ENCODE measurements at regions not wholly inside any gene's neighbourhood (a gene's known extent, or its start where the extent isn't known, plus 50 kb on each side); places are given as distances from the start of the nearest gene placed in this dataset.

DNA sequence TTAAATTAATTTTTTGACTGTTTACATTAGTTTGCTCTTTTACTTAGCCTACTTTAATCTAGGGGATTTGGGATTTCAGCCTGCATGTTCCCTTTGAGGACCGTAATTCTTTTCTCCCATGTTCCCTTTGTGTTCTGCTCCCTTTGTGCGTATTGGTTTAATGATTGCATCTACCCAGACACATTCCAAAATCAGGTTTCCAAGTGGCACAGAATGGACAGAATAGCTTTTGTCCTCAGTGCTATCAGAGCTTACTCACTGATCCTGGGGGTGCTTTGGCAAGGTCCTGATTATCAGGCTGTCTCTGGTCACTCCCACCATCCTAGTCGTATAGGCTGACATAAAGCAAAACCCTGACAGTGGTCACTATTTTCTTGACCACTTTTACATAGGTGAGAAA lies 867.5 kb downstream of the TSN start:
- FAIRE-seq (no peak), DNase-seq (ENCODE audit: low read depth) (no peak)
- H3K27me3 ChIP-seq (ENCODE audit: control insufficient read depth, insufficient read depth, low read length), result no peaks in the 10 kb centered on the region
- H3K36me3 ChIP-seq (ENCODE audit: control insufficient read depth, insufficient read depth, low read length), result no peaks in the 10 kb centered on the region
- TF ChIP-seq, protein P1, sequence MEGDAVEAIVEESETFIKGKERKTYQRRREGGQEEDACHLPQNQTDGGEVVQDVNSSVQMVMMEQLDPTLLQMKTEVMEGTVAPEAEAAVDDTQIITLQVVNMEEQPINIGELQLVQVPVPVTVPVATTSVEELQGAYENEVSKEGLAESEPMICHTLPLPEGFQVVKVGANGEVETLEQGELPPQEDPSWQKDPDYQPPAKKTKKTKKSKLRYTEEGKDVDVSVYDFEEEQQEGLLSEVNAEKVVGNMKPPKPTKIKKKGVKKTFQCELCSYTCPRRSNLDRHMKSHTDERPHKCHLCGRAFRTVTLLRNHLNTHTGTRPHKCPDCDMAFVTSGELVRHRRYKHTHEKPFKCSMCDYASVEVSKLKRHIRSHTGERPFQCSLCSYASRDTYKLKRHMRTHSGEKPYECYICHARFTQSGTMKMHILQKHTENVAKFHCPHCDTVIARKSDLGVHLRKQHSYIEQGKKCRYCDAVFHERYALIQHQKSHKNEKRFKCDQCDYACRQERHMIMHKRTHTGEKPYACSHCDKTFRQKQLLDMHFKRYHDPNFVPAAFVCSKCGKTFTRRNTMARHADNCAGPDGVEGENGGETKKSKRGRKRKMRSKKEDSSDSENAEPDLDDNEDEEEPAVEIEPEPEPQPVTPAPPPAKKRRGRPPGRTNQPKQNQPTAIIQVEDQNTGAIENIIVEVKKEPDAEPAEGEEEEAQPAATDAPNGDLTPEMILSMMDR (IDR thresholded peaks at IDR 0.05; ENCODE audit: insufficient read depth, low read length, severe bottlenecking), result no peak
- H3K4me3 ChIP-seq (ENCODE audit: low read depth, low read length), result no peak overlapping the region

GRCh38 chr2:122627388-122627787 lies 871.9 kb downstream of the TSN start:
- TF ChIP-seq, protein P1 (IDR thresholded peaks at IDR 0.05; ENCODE audit: insufficient read depth, low read length, severe bottlenecking), result no peak
- Histone ChIP-seq H3K27me3 (ENCODE audit: control insufficient read depth, insufficient read depth, low read length) (no peaks in the 10 kb centered on the region), H3K4me3 (ENCODE audit: low read depth, low read length) (no peak overlapping the region), H3K36me3 (ENCODE audit: control insufficient read depth, insufficient read depth, low read length) (no peaks in the 10 kb centered on the region)
- FAIRE-seq (no peak), DNase-seq (ENCODE audit: low read depth) (no peak)

GRCh38 chr2:122634256-122634655 lies 878.8 kb downstream of the TSN start:
- DNase-seq (ENCODE audit: low read depth) (peak; percentile 83), FAIRE-seq (no peak)
- no peak overlapping the region for H3K4me3 ChIP-seq (ENCODE audit: low read depth, low read length)
- H3K36me3 ChIP-seq (ENCODE audit: control insufficient read depth, insufficient read depth, low read length), result no peaks in the 10 kb centered on the region
- TF ChIP-seq, protein P1 (IDR thresholded peaks at IDR 0.05; ENCODE audit: insufficient read depth, low read length, severe bottlenecking), result no peak
- no peaks in the 10 kb centered on the region for H3K27me3 ChIP-seq (ENCODE audit: control insufficient read depth, insufficient read depth, low read length)

- Histone ChIP-seq H3K27me3 (ENCODE audit: control insufficient read depth, insufficient read depth, low read length) (no peaks in the 10 kb centered on the region), H3K4me3 (ENCODE audit: low read depth, low read length) (no peak overlapping the region), H3K36me3 (ENCODE audit: control insufficient read depth, insufficient read depth, low read length) (no peaks in the 10 kb centered on the region)
- TF ChIP-seq, protein P1 (IDR thresholded peaks at IDR 0.05; ENCODE audit: insufficient read depth, low read length, severe bottlenecking), result no peak
- DNase-seq (ENCODE audit: low read depth) (no peak), FAIRE-seq (no peak)
Measured at GRCh38 chr2:122634920-122635319, 879.5 kb downstream of the TSN start.

DNA sequence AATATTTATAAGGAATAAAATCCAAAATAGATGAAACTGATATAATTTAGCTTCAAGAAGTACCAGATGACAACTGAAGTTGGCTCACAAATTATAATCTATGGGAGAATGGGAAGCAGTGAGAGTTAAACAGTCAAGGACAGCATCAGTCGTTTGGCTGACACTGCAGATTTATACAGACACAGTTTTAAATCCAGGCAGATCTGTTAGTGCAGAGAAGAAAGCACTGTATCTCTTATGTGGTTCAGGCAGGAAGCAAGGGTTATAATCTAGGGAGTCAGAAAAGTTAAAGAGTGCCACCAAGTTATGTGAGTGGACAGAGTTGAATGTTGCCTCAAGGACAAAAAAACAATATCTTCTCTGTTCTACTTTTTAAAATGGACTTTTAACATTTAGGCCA lies 880.2 kb downstream of the TSN start:
- no peaks in the 10 kb centered on the region for H3K27me3 ChIP-seq (ENCODE audit: control insufficient read depth, insufficient read depth, low read length)
- H3K36me3 ChIP-seq (ENCODE audit: control insufficient read depth, insufficient read depth, low read length), result no peaks in the 10 kb centered on the region
- TF ChIP-seq, protein P1 (IDR thresholded peaks at IDR 0.05; ENCODE audit: insufficient read depth, low read length, severe bottlenecking), result no peak
- FAIRE-seq, result no peak
- DNase-seq (ENCODE audit: low read depth), result no peak
- H3K4me3 ChIP-seq (ENCODE audit: low read depth, low read length), result no peak overlapping the region

GRCh38 chr2:122636097-122636496 lies 880.6 kb downstream of the TSN start:
- FAIRE-seq, result no peak
- TF ChIP-seq, protein P1 (IDR thresholded peaks at IDR 0.05; ENCODE audit: insufficient read depth, low read length, severe bottlenecking), result no peak
- Histone ChIP-seq H3K4me3 (ENCODE audit: low read depth, low read length) (no peak overlapping the region), H3K27me3 (ENCODE audit: control insufficient read depth, insufficient read depth, low read length) (no peaks in the 10 kb centered on the region), H3K36me3 (ENCODE audit: control insufficient read depth, insufficient read depth, low read length) (no peaks in the 10 kb centered on the region)
- DNase-seq (ENCODE audit: low read depth), result peak; percentile 70

Measured in bronchial epithelial cell (primary cell).